GM23248 (cell line): ENCODE measurements at regions not wholly inside any gene's neighbourhood (a gene's known extent, or its start where the extent isn't known, plus 50 kb on each side); places are given as distances from the start of the nearest gene placed in this dataset.

Source experiments
- DNase-seq: peaks from one replicate; pipeline ENCODE4 v3.0.0-alpha.2; 2015
- H2AFZ ChIP-seq: fragments of 200-600 bp; sonication (generic); 2 replicates; pipeline ENCODE4 v1.6.1; 2016; ENCODE audit warnings: antibody characterized with exemption
- H3F3A ChIP-seq: fragments of 200-600 bp; sonication (generic); 2 replicates; pipeline ENCODE4 v1.6.1; 2016; ENCODE audit warnings: mild to moderate bottlenecking, antibody characterized with exemption, mixed run types; ENCODE audit not compliant: insufficient read depth
- H3K27ac ChIP-seq: fragments of 200-600 bp; sonication (generic); 2 replicates; pipeline ENCODE4 v1.5.1; 2016; ENCODE audit warnings: mild to moderate bottlenecking
- H3K27me3 ChIP-seq: fragments of 200-600 bp; sonication (generic); replicated peaks from 2 replicates; pipeline ENCODE4 v1.6.1; 2016; ENCODE audit warnings: mild to moderate bottlenecking; ENCODE audit not compliant: insufficient read depth
- H3K36me3 ChIP-seq: fragments of 200-600 bp; sonication (generic); 2 replicates; pipeline ENCODE4 v1.6.1; 2016; ENCODE audit warnings: low read depth, mild to moderate bottlenecking
- H3K4me1 ChIP-seq: fragments of 200-600 bp; sonication (generic); 2 replicates; pipeline ENCODE4 v1.6.1; 2016; ENCODE audit warnings: mild to moderate bottlenecking; ENCODE audit not compliant: insufficient read depth
- H3K4me2 ChIP-seq: fragments of 200-600 bp; sonication (generic); one replicate; pipeline ENCODE4 v1.6.1; 2016; ENCODE audit warnings: mild to moderate bottlenecking; ENCODE audit not compliant: unreplicated experiment
- H3K4me3 ChIP-seq: fragments of 200-600 bp; sonication (generic); 2 replicates; pipeline ENCODE4 v1.5.1; 2016; ENCODE audit warnings: mild to moderate bottlenecking
- H3K79me2 ChIP-seq: fragments of 200-600 bp; sonication (generic); 2 replicates; pipeline ENCODE4 v1.6.1; 2016; ENCODE audit warnings: mild to moderate bottlenecking; ENCODE audit not compliant: insufficient read depth
- H3K9ac ChIP-seq: fragments of 200-600 bp; sonication (generic); 2 replicates; pipeline ENCODE4 v1.6.1; 2016; ENCODE audit warnings: mild to moderate bottlenecking
- H3K9me2 ChIP-seq: fragments of 200-600 bp; sonication (generic); 2 replicates; pipeline ENCODE4 v1.6.1; 2016; ENCODE audit warnings: mixed run types, mild to moderate bottlenecking, moderate library complexity; ENCODE audit not compliant: insufficient read depth
- H3K9me3 ChIP-seq: fragments of 200-600 bp; sonication (generic); one replicate; pipeline ENCODE4 v1.6.1; 2017; ENCODE audit warnings: low read depth
- H4K20me1 ChIP-seq: fragments of 200-600 bp; sonication (generic); 2 replicates; pipeline ENCODE4 v1.6.0; 2016; ENCODE audit not compliant: insufficient read depth
- EZH2 ChIP-seq: fragments of 200-600 bp; sonication (generic); IDR thresholded peaks from 2 replicates; pipeline ENCODE4 v1.6.1; 2018; ENCODE audit warnings: antibody characterized with exemption, mild to moderate bottlenecking; ENCODE audit not compliant: insufficient read depth, poor library complexity, severe bottlenecking
- EZH2phosphoT487 ChIP-seq: fragments of 200-600 bp; sonication (generic); IDR thresholded peaks from 2 replicates; pipeline ENCODE4 v1.6.1; 2018; ENCODE audit warnings: antibody characterized with exemption, moderate library complexity, mild to moderate bottlenecking, low read depth; ENCODE audit not compliant: insufficient read depth
- WGBS, 2 experiments: methylation state at CpG; one replicate each; pipeline ENCODE4 v1.1.6; 2015 to 2017; ENCODE audit warnings: low lambda C conversion rate in 2 of 2, low coverage in 1 of 2; ENCODE audit errors: missing lambda C conversion rate in 2 of 2; 5-methylcytosine and 5-hydroxymethylcytosine counted together
- in situ Hi-C: fragments of 300-500 bp; cut with MboI; formaldehyde crosslinking; loops from 2 replicates; pipeline ENCODE4 v1.15.0; 2020

GRCh38 chr3:34920806-34921205, 718.5 kb upstream of the ARPP21 start:
- TF ChIP-seq EZH2phosphoT487 (no peak), EZH2 (no peak)
- no peak overlapping the region for H2AFZ ChIP-seq

GRCh38 chr3:34924961-34925360, 714.4 kb upstream of the ARPP21 start:
- Histone ChIP-seq H3K4me1 (no peaks in the 10 kb centered on the region), H3K9me3 (no peaks in the 10 kb centered on the region), H3K27me3 (no peaks in the 10 kb centered on the region), H3K36me3 (no peaks in the 10 kb centered on the region), H4K20me1 (no peaks in the 10 kb centered on the region), H3F3A (no peaks in the 10 kb centered on the region), H3K9ac (no peak overlapping the region), H3K4me2 (no peak overlapping the region), H3K27ac (no peak overlapping the region), H3K79me2 (no peaks in the 10 kb centered on the region), H3K4me3 (no peak overlapping the region), H2AFZ (no peak overlapping the region), H3K9me2 (no peaks in the 10 kb centered on the region)
- no peak for DNase-seq
- 37% methylated on average over 2 of the region's 2 CpGs for WGBS, 2 experiments
- TF ChIP-seq EZH2phosphoT487 (no peak), EZH2 (no peak)
- in situ Hi-C loops = no loop called here

More at GRCh38 chr3:34920806-34921205, 718.5 kb upstream of the ARPP21 start:
- DNase-seq = no peak
- Histone ChIP-seq H4K20me1 (no peaks in the 10 kb centered on the region), H3F3A (no peaks in the 10 kb centered on the region), H3K9me3 (no peaks in the 10 kb centered on the region), H3K9me2 (no peaks in the 10 kb centered on the region), H3K27me3 (no peaks in the 10 kb centered on the region), H3K4me2 (no peak overlapping the region), H3K79me2 (no peaks in the 10 kb centered on the region), H3K4me3 (no peak overlapping the region), H3K27ac (no peak overlapping the region), H3K9ac (no peak overlapping the region), H3K36me3 (no peaks in the 10 kb centered on the region), H3K4me1 (no peaks in the 10 kb centered on the region)
- in situ Hi-C loops = no loop called here

- DNase-seq = no peak
- Histone ChIP-seq H3K9me2 (no peaks in the 10 kb centered on the region), H3K9me3 (no peaks in the 10 kb centered on the region), H3K4me2 (no peak overlapping the region), H3K4me1 (no peaks in the 10 kb centered on the region), H3K36me3 (no peaks in the 10 kb centered on the region), H3K27me3 (no peaks in the 10 kb centered on the region), H3K79me2 (no peaks in the 10 kb centered on the region), H3K9ac (no peak overlapping the region), H2AFZ (no peak overlapping the region), H4K20me1 (no peaks in the 10 kb centered on the region), H3K27ac (no peak overlapping the region), H3K4me3 (no peak overlapping the region), H3F3A (no peaks in the 10 kb centered on the region)
- in situ Hi-C loops = no loop called here
- 41 to 50% methylated on average over 1 of the region's 1 CpG for WGBS, 2 experiments
- TF ChIP-seq EZH2 (no peak), EZH2phosphoT487 (no peak)
Measured at GRCh38 chr3:34925851-34926250, 713.5 kb upstream of the ARPP21 start.

GRCh38 chr3:34929036-34929435, 710.3 kb upstream of the ARPP21 start:
- TF ChIP-seq EZH2phosphoT487 (no peak), EZH2 (no peak)
- H3K27me3 ChIP-seq = no peaks in the 10 kb centered on the region
- H3K79me2 ChIP-seq = no peaks in the 10 kb centered on the region
- no peak overlapping the region for H3K4me2 ChIP-seq
- no peaks in the 10 kb centered on the region for H4K20me1 ChIP-seq
- in situ Hi-C loops = no loop called here
- no peak overlapping the region for H3K4me3 ChIP-seq
- no peaks in the 10 kb centered on the region for H3K9me3 ChIP-seq
- H3K4me1 ChIP-seq = no peaks in the 10 kb centered on the region
- no peaks in the 10 kb centered on the region for H3K9me2 ChIP-seq
- H3F3A ChIP-seq = no peaks in the 10 kb centered on the region
- no peaks in the 10 kb centered on the region for H3K36me3 ChIP-seq
- no peak overlapping the region for H2AFZ ChIP-seq
- H3K27ac ChIP-seq = no peak overlapping the region
- H3K9ac ChIP-seq = no peak overlapping the region
- no peak for DNase-seq

- no peaks in the 10 kb centered on the region for H3K27me3 ChIP-seq
- no peak overlapping the region for H3K4me3 ChIP-seq
- no peak overlapping the region for H3K27ac ChIP-seq
- no peaks in the 10 kb centered on the region for H3K9me3 ChIP-seq
- no peaks in the 10 kb centered on the region for H4K20me1 ChIP-seq
- no peaks in the 10 kb centered on the region for H3K9me2 ChIP-seq
- no peak for DNase-seq
- no peak overlapping the region for H2AFZ ChIP-seq
- H3K79me2 ChIP-seq = no peaks in the 10 kb centered on the region
- in situ Hi-C loops = no loop called here
- no peaks in the 10 kb centered on the region for H3K4me1 ChIP-seq
- no peak overlapping the region for H3K4me2 ChIP-seq
- no peak for TF ChIP-seq EZH2
- no peak for TF ChIP-seq EZH2phosphoT487
- H3F3A ChIP-seq = no peaks in the 10 kb centered on the region
- H3K9ac ChIP-seq = no peak overlapping the region
- H3K36me3 ChIP-seq = no peaks in the 10 kb centered on the region
Measured at GRCh38 chr3:34934660-34935059, 704.7 kb upstream of the ARPP21 start.
